ENCODE measurements at regions not wholly inside any gene's neighbourhood (a gene's known extent, or its start where the extent isn't known, plus 50 kb on each side); places are given as distances from the start of the nearest gene placed in this dataset.
A peak's percentile ranks its signal among the peaks of the same experiment; 100 is the strongest.

- no peak for ATAC-seq
These were observed 81.9 kb downstream of the PJA1 start for GRCh38 chrX:69083361-69083760.

DNA sequence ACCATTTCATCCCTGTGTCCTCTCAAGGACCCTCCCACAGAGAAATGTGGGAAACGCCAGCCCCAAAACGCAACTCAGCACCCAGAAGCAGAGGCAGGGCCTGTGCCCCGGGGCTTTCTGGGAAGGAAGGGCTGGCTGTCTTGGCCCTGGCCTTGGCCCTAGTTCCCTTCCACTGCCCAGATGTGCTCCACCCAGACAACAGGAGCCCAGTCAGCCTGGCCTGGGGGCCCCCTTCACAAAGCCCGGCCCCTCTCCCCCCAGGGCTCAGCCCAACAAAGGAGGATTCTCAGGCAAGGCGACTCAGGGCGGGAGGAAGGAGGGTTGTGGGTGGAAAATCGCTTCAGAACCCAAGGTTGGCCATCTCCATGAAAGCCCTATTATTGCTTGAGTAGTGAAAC lies 82.5 kb downstream of the PJA1 start:
- ATAC-seq: no peak

DNA sequence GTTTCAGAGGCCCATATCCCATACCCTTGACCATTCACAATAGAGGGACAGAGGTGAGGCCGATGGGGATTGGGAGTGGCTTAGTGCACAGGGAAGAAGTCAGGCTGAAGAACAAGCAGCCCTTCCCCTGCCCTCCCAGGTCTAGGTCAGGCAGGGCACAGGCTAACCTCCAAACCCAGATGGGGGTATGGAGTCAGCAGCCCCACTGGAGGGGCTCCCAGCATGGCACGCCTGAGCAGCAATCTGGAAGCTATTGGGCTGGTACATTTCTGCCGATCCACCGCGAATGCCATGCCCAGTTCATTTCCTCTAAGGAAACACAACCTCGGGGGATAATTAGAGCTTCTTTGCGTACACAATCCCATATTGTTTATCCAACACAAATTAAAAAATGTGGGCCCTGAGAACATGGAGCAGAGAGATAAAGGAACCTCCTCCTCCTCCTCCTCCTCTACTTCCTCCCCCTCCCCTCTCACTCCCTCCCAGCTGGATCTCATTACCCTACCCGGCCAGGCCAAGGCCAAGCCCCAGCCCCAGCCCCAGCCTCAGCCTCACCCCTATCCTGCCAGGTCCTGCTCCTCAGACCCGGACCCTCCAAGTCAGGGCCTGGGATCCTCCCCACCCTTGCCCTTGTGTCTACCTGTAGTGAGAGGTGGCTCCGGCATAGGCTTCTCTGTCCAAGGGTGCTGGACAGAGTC lies 83.0 kb downstream of the PJA1 start:
- no peak for ATAC-seq

DNA sequence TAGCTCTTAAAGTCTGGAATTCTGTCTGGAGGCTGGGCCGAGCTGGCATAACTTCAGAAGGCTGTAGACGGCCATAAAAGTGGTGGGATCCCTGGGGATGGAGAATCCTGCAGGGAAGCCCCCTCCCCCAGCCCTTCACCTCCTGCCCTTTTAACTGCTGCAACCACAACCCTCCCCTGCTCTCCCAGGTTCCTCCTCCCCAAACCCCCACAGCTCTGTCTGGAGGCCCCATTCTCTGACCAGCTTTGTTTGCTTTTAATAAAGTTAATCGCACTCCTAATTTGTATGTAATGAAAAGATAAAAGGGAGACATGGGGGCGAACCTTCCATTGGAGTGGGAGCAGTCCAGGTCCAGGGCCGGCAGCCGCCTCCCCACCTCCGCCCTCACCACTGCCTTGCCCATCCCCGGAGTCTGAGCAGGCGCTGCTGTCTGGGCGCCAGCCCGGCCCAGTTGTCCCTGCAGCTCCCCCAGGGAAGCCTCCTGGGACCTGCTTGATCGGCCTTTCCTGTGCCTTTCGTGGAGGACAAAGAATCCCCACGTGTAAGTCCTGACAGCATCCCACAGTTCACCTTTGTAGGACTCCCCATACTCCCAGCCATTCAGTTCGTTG lies 84.3 kb downstream of the PJA1 start:
- no peak for ATAC-seq

GRCh38 chrX:69079268-69079667 lies 86.0 kb downstream of the PJA1 start:
- no peak for ATAC-seq

- no peak for ATAC-seq
These were observed 87.3 kb downstream of the PJA1 start for GRCh38 chrX:69077895-69078455.

DNA sequence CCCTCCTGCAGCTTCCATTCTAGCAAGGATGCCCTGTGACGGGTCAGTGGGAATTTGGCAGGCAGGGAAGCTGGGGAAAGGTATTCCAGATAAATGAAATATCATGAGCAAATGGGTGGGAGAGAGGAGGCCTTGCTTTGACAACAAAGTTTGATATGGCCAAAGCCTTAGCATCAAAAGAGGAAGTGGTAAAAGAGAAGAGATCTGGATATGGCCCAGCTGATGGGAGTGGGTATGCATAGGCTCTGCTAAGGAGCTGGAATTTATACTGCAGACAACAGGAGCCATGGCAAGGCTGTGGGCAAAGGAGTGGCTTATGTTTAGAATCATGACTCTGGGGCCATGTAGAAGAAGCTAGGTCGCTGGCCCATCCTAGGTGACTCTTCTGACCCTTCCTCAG lies 89.2 kb downstream of the PJA1 start:
- ATAC-seq: no peak

GRCh38 chrX:69074726-69075125 lies 90.5 kb downstream of the PJA1 start:
- no peak for ATAC-seq

DNA sequence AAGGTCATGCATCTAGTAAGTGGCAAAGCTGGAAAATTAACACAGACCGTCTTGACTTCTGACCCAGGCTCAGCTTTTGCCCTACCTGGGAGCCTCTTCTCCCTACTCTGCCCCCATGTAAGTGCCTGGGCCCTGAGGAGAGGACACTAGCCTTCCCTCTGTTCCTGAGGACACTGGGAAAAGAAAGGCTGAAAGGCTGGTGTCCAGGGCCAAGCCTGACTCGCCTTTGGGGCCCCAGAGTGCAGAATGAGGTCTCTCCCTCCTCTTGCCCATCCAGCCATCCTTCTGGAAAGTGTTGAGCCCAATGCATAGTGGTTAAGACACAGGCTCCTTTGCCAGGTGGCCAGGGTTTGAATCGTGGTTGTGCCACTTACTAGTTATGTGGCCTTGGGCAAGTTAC lies 91.5 kb downstream of the PJA1 start:
- no peak for ATAC-seq

DNA sequence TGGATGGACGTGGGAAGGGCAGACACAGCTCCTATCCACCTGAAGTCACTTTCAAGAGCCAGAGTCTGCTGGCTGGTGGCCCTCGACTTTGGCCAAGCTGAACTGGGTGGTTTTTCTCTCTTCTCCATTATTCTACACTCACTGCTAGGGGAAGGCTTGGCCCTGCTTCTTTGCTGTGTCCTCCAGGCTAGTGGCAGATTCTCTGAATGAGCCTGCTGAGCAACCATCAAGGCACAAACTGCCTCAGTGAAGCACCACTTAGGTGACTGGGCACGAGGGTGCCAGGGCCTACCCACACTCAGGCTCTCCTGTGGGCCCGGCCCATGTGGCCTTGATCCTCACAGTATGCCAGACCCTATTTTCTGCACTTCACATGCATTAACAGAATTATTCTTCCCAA lies 92.0 kb downstream of the PJA1 start:
- no peak for ATAC-seq

DNA sequence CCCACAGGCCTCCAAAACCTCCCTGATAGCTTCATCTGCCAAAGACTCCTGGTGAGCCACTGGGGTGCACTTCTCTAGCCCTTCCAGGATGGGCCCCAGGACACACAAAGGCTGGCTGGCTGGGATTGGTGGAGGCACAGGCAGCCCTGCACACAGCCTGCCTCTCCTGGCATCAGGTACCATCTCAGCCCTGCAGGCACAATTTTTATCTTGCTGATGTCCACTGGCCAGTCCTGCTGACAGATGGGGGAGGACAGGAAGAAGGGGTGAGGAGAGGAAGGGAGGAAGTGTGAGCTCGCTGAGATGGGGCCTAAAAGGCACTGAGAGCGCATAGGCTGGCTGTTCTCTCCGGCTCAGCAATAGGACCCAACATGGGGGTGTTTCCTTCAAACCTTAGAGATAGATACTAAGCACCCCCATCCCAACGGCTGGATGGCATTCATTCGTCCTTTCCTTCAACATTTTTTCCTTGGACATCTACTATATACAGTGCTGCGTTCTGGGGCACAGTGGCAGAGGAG lies 92.7 kb downstream of the PJA1 start:
- ATAC-seq: no peak

DNA sequence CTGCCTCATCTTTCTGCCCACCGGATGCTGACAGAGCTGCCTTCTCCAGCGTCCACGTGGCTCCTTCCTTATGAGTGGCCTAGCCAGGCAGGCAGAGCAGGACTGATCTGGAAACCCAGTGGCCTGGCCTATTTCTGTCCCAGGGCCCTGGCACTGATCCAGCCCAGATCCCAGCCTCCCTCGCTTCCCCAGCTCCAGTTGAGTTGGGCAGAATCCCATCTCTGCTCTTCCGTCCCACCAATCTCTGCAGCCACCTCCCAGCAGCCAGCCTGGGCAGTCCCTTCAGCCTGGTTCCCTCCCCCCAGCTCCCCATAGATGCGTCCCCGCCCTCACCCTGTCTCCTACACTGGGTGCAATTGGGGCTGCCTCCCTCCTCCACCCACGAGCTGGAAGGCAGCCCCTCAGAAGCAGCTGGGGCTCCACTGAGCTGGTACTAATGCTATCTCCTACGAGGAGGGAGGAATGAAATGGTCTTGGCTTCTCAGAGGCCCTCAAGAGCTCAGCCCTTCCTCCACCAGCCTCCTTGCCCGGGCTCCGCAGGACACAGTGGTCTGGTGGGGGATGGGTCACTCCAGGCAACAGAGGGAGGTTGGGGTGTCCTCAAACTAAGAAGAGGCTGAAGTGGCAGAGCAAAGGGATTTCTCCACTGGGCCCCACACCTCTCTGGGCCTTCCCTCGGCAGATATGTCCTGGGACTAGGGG lies 94.2 kb downstream of the PJA1 start:
- ATAC-seq: no peak

DNA sequence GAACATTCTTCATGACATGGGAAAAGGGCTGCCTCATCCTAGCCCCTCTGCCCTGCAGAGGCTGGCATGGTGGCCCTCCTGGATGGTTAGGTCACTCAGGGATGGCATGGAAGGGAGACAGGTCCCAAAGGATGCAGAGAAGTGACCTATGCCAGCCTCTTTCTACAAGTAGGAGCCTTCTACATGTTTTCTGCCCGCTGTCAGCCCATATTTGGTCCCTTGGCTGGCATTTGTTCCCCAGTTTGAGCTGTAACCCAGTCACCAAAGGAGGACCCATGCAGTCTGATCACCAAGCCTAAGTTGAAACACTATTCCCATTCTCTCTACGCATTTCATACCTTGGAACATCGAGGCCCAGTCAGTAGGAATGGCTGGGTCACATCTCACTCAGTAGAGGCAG lies 95.4 kb downstream of the PJA1 start:
- ATAC-seq: no peak

DNA sequence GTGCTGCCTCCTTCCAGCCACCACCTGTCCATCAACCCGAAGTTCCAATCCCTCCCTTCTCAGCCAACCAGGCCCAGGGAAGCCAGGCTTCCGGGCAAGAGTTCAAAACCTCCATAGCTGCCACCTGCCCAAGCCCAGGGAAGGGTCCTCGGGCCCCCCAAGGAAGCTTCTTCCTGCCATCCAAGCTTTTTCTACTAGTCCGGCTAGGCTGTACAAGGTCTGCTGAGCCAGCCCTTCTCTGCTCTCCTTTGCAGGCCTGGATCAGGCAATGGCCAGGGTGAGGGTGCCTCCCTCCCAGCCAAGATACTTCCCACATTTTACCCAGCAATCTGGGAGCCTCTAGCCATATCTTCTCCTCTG lies 96.2 kb downstream of the PJA1 start:
- no peak for ATAC-seq

GRCh38 chrX:69068301-69069085 lies 96.8 kb downstream of the PJA1 start:
- no peak for ATAC-seq

DNA sequence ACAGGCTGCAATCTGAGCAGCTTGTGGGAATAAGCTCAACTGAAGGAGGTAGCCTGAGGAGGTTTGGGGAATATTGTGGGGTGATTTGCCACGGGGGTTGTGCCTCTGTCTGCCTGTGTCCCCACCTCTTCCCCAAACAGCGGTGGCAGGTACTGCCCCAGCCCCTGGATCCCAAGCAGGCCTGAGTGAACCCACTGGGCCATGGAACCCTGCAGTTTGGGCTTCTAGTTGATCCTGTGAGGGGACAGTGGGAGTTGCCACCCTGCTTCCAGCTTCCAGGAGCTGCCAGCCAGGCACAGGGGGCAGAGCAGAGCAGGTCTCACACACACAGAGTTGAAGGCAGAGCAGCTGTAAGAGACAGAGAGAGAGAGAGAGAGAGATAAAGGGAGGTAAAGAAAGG lies 97.4 kb downstream of the PJA1 start:
- no peak for ATAC-seq

DNA sequence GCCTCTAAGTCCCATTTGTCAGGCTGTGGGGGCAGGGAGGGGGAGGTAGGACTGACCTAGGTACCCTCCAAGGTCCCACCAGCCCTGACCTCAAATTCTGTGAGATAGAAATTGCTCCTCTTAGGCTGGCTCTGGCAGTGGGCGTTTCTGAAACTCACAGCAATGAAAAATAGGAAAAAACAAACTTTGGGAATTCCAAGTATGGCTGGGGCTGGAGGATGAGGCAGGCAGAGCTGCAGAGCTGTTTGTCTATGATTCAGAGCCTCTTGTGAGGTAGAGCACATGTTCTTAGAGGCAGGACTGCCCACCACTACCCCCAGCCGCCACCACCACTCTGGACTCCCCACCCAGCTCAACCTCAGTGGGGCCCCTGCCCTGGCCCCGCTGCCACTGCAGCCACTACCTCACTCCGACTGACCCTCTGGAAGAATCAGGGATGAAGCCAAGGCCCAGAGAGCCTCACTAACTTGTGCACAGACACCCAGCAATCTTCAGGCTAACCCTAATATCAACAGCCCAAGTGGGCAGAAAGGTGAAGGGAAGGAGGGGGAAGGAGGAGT lies 98.2 kb downstream of the PJA1 start:
- ATAC-seq: no peak

GRCh38 chrX:69066021-69066757 lies 99.1 kb downstream of the PJA1 start:
- no peak for ATAC-seq

GRCh38 chrX:69065451-69065850 lies 99.8 kb downstream of the PJA1 start:
- peak; percentile 59 for ATAC-seq

GRCh38 chrX:69063486-69063885 lies 101.8 kb downstream of the PJA1 start:
- no peak for ATAC-seq

GRCh38 chrX:69062493-69062892 lies 102.8 kb downstream of the PJA1 start:
- ATAC-seq: no peak

All from esophagus mucosa (tissue), 1 donor.